Cardiac fibroblast (primary cell): ENCODE measurements at regions not wholly inside any gene's neighbourhood (a gene's known extent, or its start where the extent isn't known, plus 50 kb on each side); places are given as distances from the start of the nearest gene placed in this dataset.
A peak's percentile ranks its signal among the peaks of the same experiment; 100 is the strongest.

Experiments used
- DNase-seq, 2 donors: peaks; one replicate each; pipeline versions ENCODE4 v3.0.0 to v3.0.0-alpha.2; 2010; ENCODE audit warnings: low read depth in 2 of 2
- H3K4me3 ChIP-seq, 2 donors: replicated peaks in 1 of 2; 1 replicate in 1 of 2; 2 replicates in 1 of 2; pipeline ENCODE4 v1.5.1; 2011; ENCODE audit warnings: low read depth in 2 of 2, low read length in 2 of 2, mild to moderate bottlenecking in 2 of 2, moderate library complexity in 1 of 2
- TF ChIP-seq, protein P1 (sequence below): IDR thresholded peaks from one replicate; pipeline ENCODE4 v1.5.1; 2011; ENCODE audit warnings: low read depth, mild to moderate bottlenecking, low read length, inconsistent platforms

DNA sequence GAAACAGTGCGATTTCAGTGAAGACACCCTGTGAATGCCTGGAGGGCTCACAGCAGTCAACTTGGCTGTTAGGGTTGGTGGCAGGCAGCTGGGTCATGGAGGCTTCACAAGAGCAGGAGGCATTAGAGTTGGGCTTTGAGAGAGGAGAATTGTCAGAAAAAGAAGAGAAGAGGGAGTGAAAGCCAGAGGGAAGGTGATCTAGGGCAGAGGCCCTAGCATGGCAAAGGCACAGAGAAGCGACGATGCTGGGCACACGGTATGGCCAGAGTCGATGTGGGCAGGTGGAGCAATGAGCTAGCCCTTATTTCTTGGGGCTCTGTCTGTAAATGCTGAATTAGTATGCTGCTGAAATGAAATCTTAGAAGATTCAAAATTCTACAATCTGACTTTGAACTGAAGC is 52.6 kb upstream of the OLFM4 start:
- no peak overlapping the region for H3K4me3 ChIP-seq
- TF ChIP-seq, protein P1, sequence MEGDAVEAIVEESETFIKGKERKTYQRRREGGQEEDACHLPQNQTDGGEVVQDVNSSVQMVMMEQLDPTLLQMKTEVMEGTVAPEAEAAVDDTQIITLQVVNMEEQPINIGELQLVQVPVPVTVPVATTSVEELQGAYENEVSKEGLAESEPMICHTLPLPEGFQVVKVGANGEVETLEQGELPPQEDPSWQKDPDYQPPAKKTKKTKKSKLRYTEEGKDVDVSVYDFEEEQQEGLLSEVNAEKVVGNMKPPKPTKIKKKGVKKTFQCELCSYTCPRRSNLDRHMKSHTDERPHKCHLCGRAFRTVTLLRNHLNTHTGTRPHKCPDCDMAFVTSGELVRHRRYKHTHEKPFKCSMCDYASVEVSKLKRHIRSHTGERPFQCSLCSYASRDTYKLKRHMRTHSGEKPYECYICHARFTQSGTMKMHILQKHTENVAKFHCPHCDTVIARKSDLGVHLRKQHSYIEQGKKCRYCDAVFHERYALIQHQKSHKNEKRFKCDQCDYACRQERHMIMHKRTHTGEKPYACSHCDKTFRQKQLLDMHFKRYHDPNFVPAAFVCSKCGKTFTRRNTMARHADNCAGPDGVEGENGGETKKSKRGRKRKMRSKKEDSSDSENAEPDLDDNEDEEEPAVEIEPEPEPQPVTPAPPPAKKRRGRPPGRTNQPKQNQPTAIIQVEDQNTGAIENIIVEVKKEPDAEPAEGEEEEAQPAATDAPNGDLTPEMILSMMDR: no peak
- no peak for DNase-seq

DNA sequence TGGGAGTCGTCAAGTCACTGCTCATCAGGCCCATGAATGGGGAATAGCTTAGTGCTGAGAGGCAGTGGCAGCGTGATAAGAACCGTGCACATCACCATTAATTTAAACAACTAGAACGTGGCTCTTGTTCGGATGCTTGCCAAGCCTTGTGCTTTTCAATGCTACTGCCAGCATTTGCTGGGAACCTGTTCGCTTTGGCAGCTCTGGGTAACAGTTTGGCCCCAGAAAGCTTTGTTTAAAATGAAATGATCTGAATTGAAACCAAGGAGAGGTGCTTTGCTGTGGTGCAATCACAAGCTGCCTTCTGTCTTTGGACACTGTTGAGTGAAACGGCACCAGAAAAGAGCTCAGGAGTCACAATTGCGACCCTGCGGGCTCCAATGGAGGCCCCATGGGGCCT is 53.5 kb upstream of the OLFM4 start:
- no peak for DNase-seq
- H3K4me3 ChIP-seq: no peak overlapping the region
- TF ChIP-seq, protein P1: no peak

DNA sequence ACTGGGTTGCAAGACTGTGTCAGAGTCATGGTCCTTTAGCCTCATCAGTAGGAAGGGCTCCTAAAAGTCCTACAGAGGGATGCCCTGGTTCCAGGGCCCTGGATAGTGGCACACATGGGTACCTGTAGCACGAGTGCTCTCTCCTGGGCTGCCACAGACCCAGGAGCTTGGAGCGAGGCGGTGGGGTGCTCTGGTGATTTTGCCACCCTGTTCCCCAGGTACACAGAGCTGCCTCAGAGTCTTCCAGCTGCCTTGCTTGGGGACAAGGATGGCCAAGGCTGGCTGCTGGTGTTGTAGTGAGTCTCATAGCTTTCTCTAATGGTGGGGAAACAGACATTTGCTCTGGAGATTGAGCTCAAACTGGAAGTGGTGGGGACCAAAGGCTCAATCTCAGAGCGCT is 53.9 kb upstream of the OLFM4 start:
- no peak overlapping the region for H3K4me3 ChIP-seq
- DNase-seq: no peak
- TF ChIP-seq, protein P1: no peak

DNA sequence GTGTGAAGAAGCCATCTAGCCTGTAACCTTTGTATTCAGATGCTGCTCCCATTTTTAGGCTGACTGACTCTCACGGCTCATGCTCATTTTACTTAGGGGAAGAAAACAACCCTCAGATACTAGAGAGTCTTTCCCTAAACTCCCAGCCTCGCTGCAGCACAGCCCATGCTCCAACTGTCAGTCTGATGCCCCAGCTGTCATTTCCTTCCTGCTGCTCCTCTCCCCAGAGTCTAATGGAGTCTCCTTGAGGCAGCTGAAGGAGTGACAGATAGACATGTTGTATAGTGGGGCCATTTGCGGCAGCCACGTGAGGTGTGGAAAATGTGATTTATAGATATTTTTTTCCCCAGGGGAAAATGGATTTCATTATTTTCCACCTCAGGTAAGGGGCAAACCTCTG is 59.2 kb upstream of the OLFM4 start:
- TF ChIP-seq, protein P1: no peak
- DNase-seq: no peak
- no peak overlapping the region for H3K4me3 ChIP-seq

DNA sequence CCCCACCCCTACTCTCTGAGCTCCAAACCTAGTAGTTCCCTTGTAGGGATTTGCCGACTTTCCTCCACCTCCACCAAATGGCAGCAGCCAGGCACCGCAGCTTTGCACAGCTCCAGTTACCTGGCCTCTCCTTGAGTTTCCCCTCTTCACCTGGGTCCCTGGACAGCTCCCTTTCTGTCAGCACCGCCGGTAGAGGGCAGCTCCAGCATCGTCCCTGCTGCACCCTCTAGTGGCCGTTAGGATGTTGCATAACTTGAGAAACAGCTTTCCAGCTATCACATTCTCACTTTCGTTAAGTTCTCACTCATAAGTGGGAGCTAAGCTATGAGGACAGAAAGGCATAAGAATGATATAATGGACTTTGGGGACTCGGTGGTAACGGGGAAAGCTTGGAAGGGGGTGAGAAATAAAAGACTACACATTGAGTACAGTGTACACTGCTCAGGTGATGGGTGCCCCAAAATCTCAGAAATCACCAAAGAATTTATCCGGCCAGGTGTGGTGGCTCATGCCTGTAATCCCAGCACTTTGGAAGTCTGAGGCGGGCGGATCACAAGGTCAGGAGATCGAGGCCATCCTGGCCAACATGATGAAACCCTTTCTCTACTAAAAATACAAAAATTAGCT is 60.4 kb upstream of the OLFM4 start:
- no peak overlapping the region for H3K4me3 ChIP-seq
- peak; percentile 70 to 72 for DNase-seq
- TF ChIP-seq, protein P1: peak; percentile 96

DNA sequence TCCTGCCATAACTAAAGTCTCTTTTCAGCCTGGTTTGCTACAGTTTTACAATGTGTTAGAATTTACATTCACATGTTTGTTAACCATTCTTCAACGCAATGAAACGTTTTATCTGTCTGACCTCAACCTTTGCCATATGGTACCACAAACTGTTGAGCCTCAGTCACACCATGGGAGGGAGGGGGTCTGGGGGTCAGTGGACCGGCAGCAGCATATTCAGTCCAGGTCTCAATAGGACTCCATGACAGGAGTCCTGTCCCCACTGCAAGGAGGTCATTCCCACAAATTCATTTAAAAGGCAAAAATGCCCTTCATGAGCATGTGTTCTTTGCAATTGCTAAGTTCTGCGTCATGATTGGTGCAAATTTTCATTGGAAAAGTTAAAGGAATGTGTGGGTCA is 66.6 kb upstream of the OLFM4 start:
- no peak for DNase-seq
- TF ChIP-seq, protein P1: no peak
- H3K4me3 ChIP-seq: no peak overlapping the region

DNA sequence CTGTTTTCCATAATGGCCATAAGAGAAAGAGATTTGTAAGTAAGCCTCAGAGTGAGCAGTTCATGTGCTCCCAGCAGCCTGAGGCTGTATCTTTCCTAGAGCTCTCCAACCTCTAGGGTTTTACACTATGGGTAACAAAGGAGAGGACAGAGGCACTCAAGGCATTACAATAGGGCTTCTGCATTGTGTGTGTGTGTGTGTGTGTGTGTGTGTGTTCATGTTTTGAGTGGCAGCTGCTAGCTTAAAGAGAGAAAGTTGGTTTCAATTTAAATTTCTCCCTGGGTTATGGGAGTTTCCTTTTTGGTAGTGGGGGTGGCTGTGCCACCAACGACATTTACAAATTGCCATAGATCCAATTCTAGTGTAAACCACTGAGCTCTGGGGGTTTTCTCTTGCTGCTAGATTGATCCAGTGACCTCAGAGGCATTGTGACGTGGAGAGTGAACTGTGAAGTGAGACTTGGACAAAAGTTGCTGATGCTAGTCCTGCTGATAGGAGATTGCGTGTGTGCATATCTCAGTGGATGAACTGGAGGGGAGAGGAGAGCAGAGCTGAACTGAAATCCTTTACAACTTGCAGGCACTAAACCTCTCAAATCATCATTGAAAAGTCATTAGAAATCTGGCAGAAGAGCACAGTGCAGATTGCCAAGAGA is 67.2 kb upstream of the OLFM4 start:
- no peak for DNase-seq
- no peak overlapping the region for H3K4me3 ChIP-seq
- TF ChIP-seq, protein P1: no peak
